Activated naive CD4-positive, alpha-beta T cell treated with anti-CD3 and anti-CD28 coated beads for 36 hours (primary cell): ENCODE measurements at regions not wholly inside any gene's neighbourhood (a gene's known extent, or its start where the extent isn't known, plus 50 kb on each side); places are given as distances from the start of the nearest gene placed in this dataset.
"Not testable (repeated sequence)": the region's sequence is repeated elsewhere in the genome, so short reads cannot be mapped to it uniquely, and the experiment has no call there.

Experiments used
- CTCF ChIA-PET: fragments of 350-600 bp; sonication (Branson Sonifier 250); formaldehyde crosslinking; loops from one replicate; lab custom pipeline; 2021; ENCODE audit warnings: antibody characterized with exemption; lab: Charles Lee
- DNase-seq: peaks from one replicate; pipeline ENCODE4 v3.0.0-alpha.2; 2020
- H3K27ac Mint-ChIP-seq: one replicate; pipeline ENCODE4 v1.8.0; 2021; ENCODE audit warnings: mild to moderate bottlenecking, mixed read lengths
- H3K27me3 Mint-ChIP-seq: one replicate; pipeline ENCODE4 v1.8.0; 2021; ENCODE audit warnings: low read depth, mixed read lengths
- H3K36me3 Mint-ChIP-seq: one replicate; pipeline ENCODE4 v1.8.0; 2021; ENCODE audit warnings: low read depth, mixed read lengths
- H3K4me1 Mint-ChIP-seq: one replicate; pipeline ENCODE4 v1.8.0; 2021; ENCODE audit warnings: low read depth, mixed read lengths
- H3K4me3 Mint-ChIP-seq: one replicate; pipeline ENCODE4 v1.8.0; 2021; ENCODE audit warnings: mild to moderate bottlenecking, moderate library complexity, mixed read lengths
- H3K9me3 Mint-ChIP-seq: one replicate; pipeline ENCODE4 v1.8.0; 2021; ENCODE audit warnings: mixed read lengths
- intact Hi-C: fragments of 100-400 bp; cut with micrococcal nuclease; formaldehyde crosslinking; loops from one replicate; pipeline ENCODE4 v1.15.1; 2023

DNA sequence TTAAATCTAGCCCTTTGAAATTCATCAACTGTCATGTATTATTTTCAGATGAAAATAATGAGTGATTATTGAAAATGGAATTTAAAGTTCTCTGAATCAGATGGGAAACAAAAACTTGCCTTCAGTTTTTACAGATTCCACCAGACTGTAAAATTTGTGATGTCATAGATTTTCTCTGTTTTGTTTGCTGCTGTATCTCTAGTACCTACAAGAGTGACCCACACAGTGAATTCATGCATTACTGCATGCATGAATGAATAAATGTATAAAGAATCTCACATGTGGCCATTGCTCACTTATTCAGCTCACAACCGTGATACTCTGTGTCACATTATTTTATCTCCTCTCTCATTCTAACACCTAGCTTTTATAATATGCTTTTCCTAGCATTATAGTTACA, 532.2 kb upstream of the AGA start:
- CTCF ChIA-PET = no interaction called here
- intact Hi-C loops = no loop called here
- H3K36me3 Mint-ChIP-seq = no peaks in the 10 kb centered on the region

DNA sequence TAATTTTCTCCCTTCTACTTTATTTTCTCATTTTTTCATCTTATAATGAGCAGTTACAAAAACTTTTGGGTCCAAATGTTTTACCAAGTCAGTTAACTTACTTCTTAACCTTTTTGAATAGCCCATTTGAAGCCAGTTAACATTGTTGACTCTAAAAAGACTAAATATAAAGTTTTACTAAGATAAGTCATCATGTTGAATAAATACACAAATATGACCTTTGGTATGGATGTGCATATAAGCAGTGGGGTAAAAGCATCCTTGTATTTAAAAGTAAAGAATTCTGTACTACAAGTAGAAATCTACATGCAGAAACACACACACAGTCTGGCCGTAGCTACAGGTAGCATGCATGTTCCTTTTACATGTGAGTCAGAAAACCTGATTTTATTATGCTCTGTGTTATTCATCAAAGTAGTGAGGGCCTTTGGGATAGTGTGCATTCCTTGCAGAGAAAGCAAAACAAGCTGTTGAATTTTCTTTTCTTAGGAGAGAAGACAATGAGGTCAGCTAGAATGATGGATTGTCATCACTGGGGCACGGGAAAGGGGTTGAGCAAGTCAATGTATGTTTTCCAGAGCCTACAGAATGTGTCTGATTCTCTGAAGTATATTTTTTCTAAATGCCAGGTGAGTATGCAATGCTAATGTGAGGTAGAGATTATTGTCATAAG, 533.2 kb upstream of the AGA start:
- intact Hi-C loops = no loop called here
- Mint-ChIP-seq H3K9me3 (no peaks in the 10 kb centered on the region), H3K27me3 (no peaks in the 10 kb centered on the region), H3K27ac (no peak overlapping the region), H3K4me1 (no peaks in the 10 kb centered on the region), H3K4me3 (no peak overlapping the region), H3K36me3 (no peaks in the 10 kb centered on the region)
- CTCF ChIA-PET = no interaction called here
- DNase-seq = no peak

More for the DNA sequence above, 532.2 kb upstream of the AGA start:
- DNase-seq = no peak
- Mint-ChIP-seq H3K4me3 (no peak overlapping the region), H3K4me1 (no peaks in the 10 kb centered on the region), H3K27ac (no peak overlapping the region), H3K9me3 (no peaks in the 10 kb centered on the region), H3K27me3 (no peaks in the 10 kb centered on the region)

DNA sequence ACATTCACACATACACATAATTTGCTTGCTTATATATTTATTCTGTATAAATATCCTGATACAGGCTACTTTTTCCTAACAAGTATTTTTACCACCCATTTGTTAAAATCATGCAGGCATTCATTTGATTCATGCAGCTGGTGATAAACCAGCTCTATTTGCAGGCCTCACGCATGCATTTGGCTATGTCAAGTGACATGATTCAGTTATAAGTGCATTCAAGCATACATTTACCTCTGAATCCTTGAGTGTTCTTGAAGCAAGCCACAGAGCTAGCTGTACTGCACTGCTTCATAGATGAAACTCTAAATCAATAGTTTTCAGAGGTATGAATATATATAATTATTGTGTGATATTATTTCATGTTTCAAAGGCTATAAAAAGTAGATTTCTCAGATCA, 544.0 kb upstream of the AGA start:
- no peak for DNase-seq
- no peak overlapping the region for H3K27ac Mint-ChIP-seq
- CTCF ChIA-PET = no interaction called here
- H3K27me3 Mint-ChIP-seq = no peaks in the 10 kb centered on the region
- H3K36me3 Mint-ChIP-seq = no peaks in the 10 kb centered on the region
- intact Hi-C loops = no loop called here
- H3K4me3 Mint-ChIP-seq = no peak overlapping the region
- H3K9me3 Mint-ChIP-seq = no peaks in the 10 kb centered on the region
- H3K4me1 Mint-ChIP-seq = no peaks in the 10 kb centered on the region

DNA sequence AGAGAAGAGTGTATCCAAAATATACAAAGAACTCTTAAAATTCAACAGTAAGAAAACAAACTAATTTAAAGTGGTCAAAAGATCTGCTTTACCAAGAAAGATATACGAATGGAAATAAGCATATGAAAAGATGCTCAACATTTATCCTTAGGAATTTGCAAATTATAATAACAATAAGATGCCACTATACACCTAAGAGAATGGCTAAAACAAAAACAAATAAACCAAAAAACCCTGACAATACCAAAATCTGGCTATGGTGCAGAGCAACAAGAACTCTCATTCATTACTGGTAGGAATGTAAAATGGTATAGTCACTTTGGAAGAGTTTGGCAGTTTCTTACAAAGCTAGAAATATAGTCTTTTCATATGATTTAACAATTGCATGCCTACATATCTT, 545.7 kb upstream of the AGA start:
- intact Hi-C loops = no loop called here
- no peaks in the 10 kb centered on the region for H3K9me3 Mint-ChIP-seq
- no peaks in the 10 kb centered on the region for H3K36me3 Mint-ChIP-seq
- no peaks in the 10 kb centered on the region for H3K4me1 Mint-ChIP-seq
- DNase-seq = no peak
- H3K27ac Mint-ChIP-seq = no peak overlapping the region
- H3K4me3 Mint-ChIP-seq = no peak overlapping the region
- CTCF ChIA-PET = no interaction called here
- H3K27me3 Mint-ChIP-seq = no peaks in the 10 kb centered on the region

DNA sequence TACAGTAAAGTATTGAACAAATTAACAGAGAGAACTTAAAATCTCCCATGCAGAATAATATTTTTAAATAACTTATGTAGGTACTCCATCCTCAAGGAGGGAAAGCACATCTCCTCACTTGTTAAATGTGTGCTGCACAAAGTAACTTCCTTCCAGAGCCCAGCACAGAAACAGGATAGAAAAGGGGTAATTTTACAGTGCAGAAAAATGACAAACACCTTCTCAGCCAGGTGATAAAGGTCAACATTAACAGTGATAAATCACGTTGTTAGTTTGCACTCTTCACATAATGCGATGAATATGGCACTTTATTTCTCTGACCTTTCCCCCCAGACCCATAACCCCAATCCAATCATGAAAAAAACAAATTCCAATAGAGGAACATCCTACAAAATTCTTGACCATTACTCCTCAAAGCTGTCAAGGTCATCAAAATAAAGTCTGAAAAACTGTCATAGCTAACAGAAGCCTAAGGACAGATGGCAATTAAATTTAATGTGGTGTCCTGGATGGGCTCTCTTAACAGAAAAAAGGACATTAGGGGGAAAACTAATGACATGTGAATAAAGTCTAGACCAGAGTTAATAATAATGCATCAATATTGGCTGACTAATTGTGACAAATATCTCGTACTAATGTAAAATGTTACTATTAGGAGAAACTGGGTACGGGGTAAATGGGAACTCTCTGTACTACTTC, 547.4 kb upstream of the AGA start:
- no peaks in the 10 kb centered on the region for H3K9me3 Mint-ChIP-seq
- H3K4me3 Mint-ChIP-seq = no peak overlapping the region
- no peaks in the 10 kb centered on the region for H3K27me3 Mint-ChIP-seq
- no peaks in the 10 kb centered on the region for H3K36me3 Mint-ChIP-seq
- CTCF ChIA-PET = no interaction called here
- DNase-seq = no peak
- no peak overlapping the region for H3K27ac Mint-ChIP-seq
- intact Hi-C loops = no loop called here
- H3K4me1 Mint-ChIP-seq = no peaks in the 10 kb centered on the region

DNA sequence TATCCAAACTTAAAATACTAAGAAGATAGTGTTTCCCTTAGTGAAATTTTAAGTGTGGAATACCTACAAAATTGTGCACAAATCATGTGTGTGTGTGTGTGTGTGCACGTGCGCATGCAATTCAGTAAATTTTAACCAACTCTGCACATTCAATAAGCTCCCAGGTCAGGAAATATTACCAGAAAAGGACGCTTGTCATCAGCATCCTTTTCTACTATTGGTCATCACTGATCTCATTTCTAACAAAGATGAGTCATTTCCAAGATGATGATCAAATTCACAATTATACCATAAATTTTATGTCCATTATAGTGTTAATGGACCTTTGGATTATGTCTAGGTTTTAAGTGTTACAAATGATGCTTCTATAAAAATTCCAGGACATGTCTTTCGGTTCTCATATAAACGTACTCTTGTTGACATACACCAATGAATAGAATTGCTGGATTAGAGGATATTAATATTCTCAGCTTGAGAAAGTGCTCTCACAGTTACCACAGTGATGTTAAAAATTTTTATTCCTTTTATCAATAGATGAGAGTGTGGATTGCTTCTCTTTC, 560.9 kb upstream of the AGA start:
- CTCF ChIA-PET = no interaction called here
- intact Hi-C loops = no loop called here
- DNase-seq = no peak

DNA sequence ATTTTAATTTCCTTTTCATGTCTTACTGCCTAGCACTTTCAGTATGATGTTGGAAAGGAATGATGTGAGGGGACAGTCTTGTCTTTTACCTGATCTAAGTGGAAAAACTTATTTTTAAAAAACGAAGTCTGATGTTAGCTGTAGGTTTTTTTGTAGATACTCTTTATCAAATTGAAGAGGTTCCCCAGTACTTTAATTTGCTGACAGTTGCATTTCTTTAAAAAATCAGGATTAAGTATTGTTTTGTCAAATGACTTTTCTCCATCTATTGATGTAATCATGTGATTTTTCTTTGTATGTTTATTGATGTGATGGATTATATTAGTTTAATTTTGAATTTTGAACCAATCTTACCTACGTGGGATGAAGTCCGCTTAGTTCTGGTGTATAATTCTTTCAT, 568.4 kb upstream of the AGA start:
- H3K27me3 Mint-ChIP-seq = no peaks in the 10 kb centered on the region
- H3K4me1 Mint-ChIP-seq = no peaks in the 10 kb centered on the region
- intact Hi-C loops = no loop called here
- H3K27ac Mint-ChIP-seq = no peak overlapping the region
- no peak overlapping the region for H3K4me3 Mint-ChIP-seq
- peaks cover 2% of the 10 kb centered on the region for H3K9me3 Mint-ChIP-seq
- H3K36me3 Mint-ChIP-seq = no peaks in the 10 kb centered on the region
- CTCF ChIA-PET = no interaction called here
- DNase-seq = no peak

More for the DNA sequence above, 560.9 kb upstream of the AGA start:
- no peaks in the 10 kb centered on the region for H3K27me3 Mint-ChIP-seq
- no peaks in the 10 kb centered on the region for H3K4me1 Mint-ChIP-seq
- no peaks in the 10 kb centered on the region for H3K36me3 Mint-ChIP-seq
- H3K9me3 Mint-ChIP-seq = peaks cover 5% of the 10 kb centered on the region
- no peak overlapping the region for H3K4me3 Mint-ChIP-seq
- H3K27ac Mint-ChIP-seq = no peak overlapping the region

DNA sequence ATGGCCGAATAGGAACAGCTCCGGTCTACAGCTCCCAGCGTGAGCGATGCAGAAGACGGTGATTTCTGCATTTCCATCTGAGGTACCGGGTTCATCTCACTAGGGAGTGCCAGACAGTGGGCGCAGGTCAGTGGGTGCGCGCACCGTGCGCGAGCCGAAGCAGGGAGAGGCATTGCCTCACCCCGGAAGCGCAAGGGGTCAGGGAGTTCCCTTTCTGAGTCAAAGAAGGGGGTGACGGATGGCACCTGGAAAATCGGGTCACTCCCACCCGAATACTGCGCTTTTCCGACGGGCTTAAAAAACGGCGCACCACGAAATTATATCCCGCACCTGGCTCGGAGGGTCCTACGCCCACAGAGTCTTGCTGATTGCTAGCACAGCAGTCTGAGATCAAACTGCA, 572.8 kb upstream of the AGA start:
- H3K4me3 Mint-ChIP-seq, H3K9me3 Mint-ChIP-seq, intact Hi-C loops, H3K27me3 Mint-ChIP-seq, H3K36me3 Mint-ChIP-seq, DNase-seq, H3K27ac Mint-ChIP-seq, CTCF ChIA-PET, H3K4me1 Mint-ChIP-seq: not testable (repeated sequence)

DNA sequence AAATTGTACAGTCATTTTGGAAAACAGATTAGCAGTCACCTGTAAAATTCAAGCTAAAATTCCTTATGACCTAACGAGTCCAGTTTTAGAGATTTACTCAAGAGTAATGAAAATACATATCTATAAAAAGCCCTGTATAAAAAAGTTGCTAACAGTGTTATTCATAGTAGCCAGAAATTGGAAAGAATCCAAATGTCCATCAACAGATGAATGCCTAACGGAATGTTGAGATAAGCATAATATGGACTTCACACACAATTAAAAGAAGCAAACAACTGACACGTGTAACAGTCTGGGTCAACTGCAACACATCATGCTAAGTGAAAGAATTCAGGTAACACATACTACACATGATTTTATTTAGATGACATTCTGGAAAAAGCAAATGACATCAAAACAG, 584.8 kb upstream of the AGA start:
- H3K9me3 Mint-ChIP-seq = no peaks in the 10 kb centered on the region
- intact Hi-C loops = no loop called here
- no peak for DNase-seq
- no peaks in the 10 kb centered on the region for H3K36me3 Mint-ChIP-seq
- H3K4me3 Mint-ChIP-seq = no peak overlapping the region
- no peaks in the 10 kb centered on the region for H3K4me1 Mint-ChIP-seq
- CTCF ChIA-PET = no interaction called here
- H3K27me3 Mint-ChIP-seq = no peaks in the 10 kb centered on the region
- H3K27ac Mint-ChIP-seq = no peak overlapping the region

DNA sequence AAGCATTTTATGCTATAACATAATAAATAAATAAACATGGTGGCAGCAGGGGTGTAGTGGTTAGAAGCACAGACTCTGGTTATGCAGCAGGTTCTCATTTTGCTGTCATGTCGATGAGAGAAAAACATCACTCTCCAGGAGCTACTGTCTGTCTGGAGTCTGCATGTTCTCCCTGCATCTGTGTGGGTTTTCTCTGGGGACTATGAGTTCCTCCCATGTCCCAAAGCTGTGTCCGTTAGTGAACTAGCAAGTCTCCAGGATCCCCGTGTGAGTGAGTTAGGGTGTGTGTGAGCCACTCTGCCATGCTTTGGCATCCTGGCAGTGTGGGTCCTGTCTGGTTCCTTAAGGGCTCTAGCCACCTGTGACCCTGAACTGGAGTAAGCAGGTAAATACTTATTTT, 585.6 kb upstream of the AGA start:
- no peak for DNase-seq
- H3K27ac Mint-ChIP-seq = no peak overlapping the region
- H3K27me3 Mint-ChIP-seq = no peaks in the 10 kb centered on the region
- H3K36me3 Mint-ChIP-seq = no peaks in the 10 kb centered on the region
- intact Hi-C loops = no loop called here
- CTCF ChIA-PET = no interaction called here
- H3K9me3 Mint-ChIP-seq = no peaks in the 10 kb centered on the region
- H3K4me3 Mint-ChIP-seq = no peak overlapping the region
- H3K4me1 Mint-ChIP-seq = no peaks in the 10 kb centered on the region

DNA sequence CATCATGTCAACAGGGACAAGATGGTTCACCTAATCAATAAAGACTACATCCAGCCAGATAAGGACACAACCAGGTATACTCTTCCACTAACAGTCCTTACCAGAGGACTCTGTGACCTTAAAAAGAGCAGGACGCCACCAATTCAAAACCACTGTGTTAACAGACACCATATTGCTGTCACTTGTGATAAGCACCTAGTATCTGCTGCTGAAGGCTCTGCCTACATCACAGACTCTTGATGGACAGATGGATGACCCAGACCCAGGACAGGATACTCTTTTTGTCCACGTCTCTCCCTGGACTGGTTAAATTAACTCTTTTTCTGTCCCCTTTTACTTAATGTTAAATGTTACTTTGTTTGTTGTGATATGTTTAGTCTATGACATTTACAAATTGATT, 586.2 kb upstream of the AGA start:
- H3K27me3 Mint-ChIP-seq = no peaks in the 10 kb centered on the region
- CTCF ChIA-PET = no interaction called here
- H3K4me1 Mint-ChIP-seq = no peaks in the 10 kb centered on the region
- no peaks in the 10 kb centered on the region for H3K36me3 Mint-ChIP-seq
- H3K4me3 Mint-ChIP-seq = no peak overlapping the region
- no peak overlapping the region for H3K27ac Mint-ChIP-seq
- H3K9me3 Mint-ChIP-seq = no peaks in the 10 kb centered on the region
- no peak for DNase-seq
- intact Hi-C loops = no loop called here

DNA sequence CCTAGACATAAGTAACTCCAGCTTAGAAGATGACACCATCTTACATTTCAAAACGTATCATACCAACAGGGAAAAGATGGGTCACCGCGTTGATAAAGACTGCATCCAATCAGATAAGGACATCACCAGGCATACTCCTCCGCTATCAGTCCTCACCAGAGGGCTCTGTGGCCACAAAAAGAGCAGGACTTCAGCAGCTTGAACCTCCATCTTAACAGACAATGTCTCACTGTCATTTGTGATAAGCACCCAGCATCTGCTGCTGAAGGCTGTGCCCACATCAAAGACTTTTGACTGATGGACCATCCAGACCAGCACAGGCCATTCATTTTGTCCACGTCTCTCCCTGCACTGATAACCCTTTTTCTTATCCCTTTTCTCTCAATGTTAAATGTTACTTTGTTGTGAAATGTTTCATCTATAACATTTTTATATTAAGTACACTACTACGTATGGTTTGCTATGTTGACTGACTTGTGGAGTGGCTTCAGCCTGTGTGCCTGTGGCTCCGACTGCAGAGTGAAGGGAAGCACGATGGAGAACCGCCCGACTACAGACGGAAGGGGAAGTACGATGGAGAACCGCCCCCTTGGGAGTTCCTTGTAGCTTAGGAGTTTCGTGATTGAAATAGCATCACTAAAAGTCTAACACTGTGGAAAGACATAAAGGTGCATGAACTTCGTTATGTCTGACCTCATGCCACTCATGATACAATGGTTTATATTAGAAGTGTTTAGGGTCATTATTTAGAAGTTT, 595.4 kb upstream of the AGA start:
- no peaks in the 10 kb centered on the region for H3K4me1 Mint-ChIP-seq
- H3K27ac Mint-ChIP-seq = no peak overlapping the region
- DNase-seq = no peak
- CTCF ChIA-PET = no interaction called here
- no peaks in the 10 kb centered on the region for H3K36me3 Mint-ChIP-seq
- intact Hi-C loops = no loop called here
- no peak overlapping the region for H3K4me3 Mint-ChIP-seq
- no peaks in the 10 kb centered on the region for H3K27me3 Mint-ChIP-seq
- H3K9me3 Mint-ChIP-seq = peaks cover 2% of the 10 kb centered on the region
